ENCODE measurements at regions not wholly inside any gene's neighbourhood (a gene's known extent, or its start where the extent isn't known, plus 50 kb on each side); places are given as distances from the start of the nearest gene placed in this dataset.
"Not testable (repeated sequence)": the region's sequence is repeated elsewhere in the genome, so short reads cannot be mapped to it uniquely, and the experiment has no call there.

GRCh38 chr4:103397541-103397940 lies 199.4 kb upstream of the CENPE start:
- Histone ChIP-seq H3K9me3 (ENCODE audit: control insufficient read depth, insufficient read depth, low read length) (no peaks in the 10 kb centered on the region), H3K9ac (ENCODE audit: low read depth, low read length) (no peak overlapping the region), H3K4me1 (ENCODE audit: insufficient read depth, low read length) (no peaks in the 10 kb centered on the region), H3K36me3 (ENCODE audit: insufficient read depth, low read length) (no peaks in the 10 kb centered on the region)

- not testable (repeated sequence) for H3K36me3 ChIP-seq (ENCODE audit: insufficient read depth, low read length); H3K4me1 ChIP-seq (ENCODE audit: insufficient read depth, low read length); H3K9ac ChIP-seq (ENCODE audit: low read depth, low read length)
- H3K9me3 ChIP-seq (ENCODE audit: control insufficient read depth, insufficient read depth, low read length) = peaks cover 11% of the 10 kb centered on the region
Observed at GRCh38 chr4:103387508-103388011, 189.4 kb upstream of the CENPE start.

- not testable (repeated sequence) for H3K4me1 ChIP-seq (ENCODE audit: insufficient read depth, low read length); H3K9ac ChIP-seq (ENCODE audit: low read depth, low read length); H3K36me3 ChIP-seq (ENCODE audit: insufficient read depth, low read length)
- peaks cover 13% of the 10 kb centered on the region; the same call in 1 of the 2 replicates for H3K9me3 ChIP-seq (ENCODE audit: control insufficient read depth, insufficient read depth, low read length)
Observed at GRCh38 chr4:103385565-103385964, 187.4 kb upstream of the CENPE start.

- Histone ChIP-seq H3K4me1 (ENCODE audit: insufficient read depth, low read length) (peaks cover 6% of the 10 kb centered on the region; the same call in 1 of the 2 replicates), H3K9me3 (ENCODE audit: control insufficient read depth, insufficient read depth, low read length) (no peaks in the 10 kb centered on the region; the same call in 1 of the 2 replicates), H3K36me3 (ENCODE audit: insufficient read depth, low read length) (peaks cover 3% of the 10 kb centered on the region; the same call in 1 of the 2 replicates), H3K9ac (ENCODE audit: low read depth, low read length) (no peak overlapping the region)
Observed at GRCh38 chr4:103375278-103375677, 177.1 kb upstream of the CENPE start.

- Histone ChIP-seq H3K9me3 (ENCODE audit: control insufficient read depth, insufficient read depth, low read length) (no peaks in the 10 kb centered on the region; the same call in 1 of the 2 replicates), H3K4me1 (ENCODE audit: insufficient read depth, low read length) (peaks cover 6% of the 10 kb centered on the region; the same call in 1 of the 2 replicates), H3K36me3 (ENCODE audit: insufficient read depth, low read length) (peaks cover 3% of the 10 kb centered on the region; the same call in 1 of the 2 replicates), H3K9ac (ENCODE audit: low read depth, low read length) (no peak overlapping the region)
Observed at GRCh38 chr4:103374758-103375157, 176.6 kb upstream of the CENPE start.

GRCh38 chr4:103374306-103374705 lies 176.2 kb upstream of the CENPE start:
- H3K4me1 ChIP-seq (ENCODE audit: insufficient read depth, low read length) = peaks cover 6% of the 10 kb centered on the region; the same call in 1 of the 2 replicates
- H3K9ac ChIP-seq (ENCODE audit: low read depth, low read length) = no peak overlapping the region
- no peaks in the 10 kb centered on the region for H3K9me3 ChIP-seq (ENCODE audit: control insufficient read depth, insufficient read depth, low read length)
- H3K36me3 ChIP-seq (ENCODE audit: insufficient read depth, low read length) = peaks cover 3% of the 10 kb centered on the region; the same call in 1 of the 2 replicates

GRCh38 chr4:103372002-103372558 lies 173.9 kb upstream of the CENPE start:
- peaks cover 3% of the 10 kb centered on the region; the same call in 1 of the 2 replicates for H3K36me3 ChIP-seq (ENCODE audit: insufficient read depth, low read length)
- no peaks in the 10 kb centered on the region for H3K9me3 ChIP-seq (ENCODE audit: control insufficient read depth, insufficient read depth, low read length)
- H3K4me1 ChIP-seq (ENCODE audit: insufficient read depth, low read length) = peaks cover 6% of the 10 kb centered on the region; the same call in 1 of the 2 replicates

GRCh38 chr4:103370336-103370735 lies 172.2 kb upstream of the CENPE start:
- Histone ChIP-seq H3K36me3 (ENCODE audit: insufficient read depth, low read length) (no peaks in the 10 kb centered on the region), H3K9ac (ENCODE audit: low read depth, low read length) (no peak overlapping the region), H3K9me3 (ENCODE audit: control insufficient read depth, insufficient read depth, low read length) (no peaks in the 10 kb centered on the region), H3K4me1 (ENCODE audit: insufficient read depth, low read length) (peaks cover 6% of the 10 kb centered on the region; the same call in 1 of the 2 replicates)

More at GRCh38 chr4:103372002-103372558, 173.9 kb upstream of the CENPE start:
- no peak overlapping the region for H3K9ac ChIP-seq (ENCODE audit: low read depth, low read length)

- Histone ChIP-seq H3K4me1 (ENCODE audit: insufficient read depth, low read length) (no peaks in the 10 kb centered on the region), H3K9me3 (ENCODE audit: control insufficient read depth, insufficient read depth, low read length) (peaks cover 10% of the 10 kb centered on the region; the same call in 1 of the 2 replicates), H3K36me3 (ENCODE audit: insufficient read depth, low read length) (peaks cover 7% of the 10 kb centered on the region), H3K9ac (ENCODE audit: low read depth, low read length) (no peak overlapping the region)
Observed at GRCh38 chr4:103365285-103365684, 167.1 kb upstream of the CENPE start.

GRCh38 chr4:103364083-103364482 lies 165.9 kb upstream of the CENPE start:
- H3K36me3 ChIP-seq (ENCODE audit: insufficient read depth, low read length) = peaks cover 12% of the 10 kb centered on the region
- H3K9ac ChIP-seq (ENCODE audit: low read depth, low read length) = no peak overlapping the region
- H3K4me1 ChIP-seq (ENCODE audit: insufficient read depth, low read length) = no peaks in the 10 kb centered on the region
- H3K9me3 ChIP-seq (ENCODE audit: control insufficient read depth, insufficient read depth, low read length) = peaks cover 20% of the 10 kb centered on the region

GRCh38 chr4:103361926-103362325 lies 163.8 kb upstream of the CENPE start:
- Histone ChIP-seq H3K9ac (ENCODE audit: low read depth, low read length) (no peak overlapping the region), H3K36me3 (ENCODE audit: insufficient read depth, low read length) (peaks cover 12% of the 10 kb centered on the region), H3K4me1 (ENCODE audit: insufficient read depth, low read length) (no peaks in the 10 kb centered on the region), H3K9me3 (ENCODE audit: control insufficient read depth, insufficient read depth, low read length) (peaks cover 25% of the 10 kb centered on the region)

GRCh38 chr4:103359900-103360299 lies 161.8 kb upstream of the CENPE start:
- peaks cover 12% of the 10 kb centered on the region for H3K36me3 ChIP-seq (ENCODE audit: insufficient read depth, low read length)
- no peak overlapping the region for H3K9ac ChIP-seq (ENCODE audit: low read depth, low read length)
- H3K9me3 ChIP-seq (ENCODE audit: control insufficient read depth, insufficient read depth, low read length) = peaks cover 25% of the 10 kb centered on the region
- no peaks in the 10 kb centered on the region for H3K4me1 ChIP-seq (ENCODE audit: insufficient read depth, low read length)

GRCh38 chr4:103354006-103354405 lies 155.9 kb upstream of the CENPE start:
- peaks cover 4% of the 10 kb centered on the region for H3K9me3 ChIP-seq (ENCODE audit: control insufficient read depth, insufficient read depth, low read length)
- H3K36me3 ChIP-seq (ENCODE audit: insufficient read depth, low read length) = no peaks in the 10 kb centered on the region

GRCh38 chr4:103329642-103330041 lies 131.5 kb upstream of the CENPE start:
- no peaks in the 10 kb centered on the region for H3K9me3 ChIP-seq (ENCODE audit: control insufficient read depth, insufficient read depth, low read length)
- H3K36me3 ChIP-seq (ENCODE audit: insufficient read depth, low read length) = no peaks in the 10 kb centered on the region
- no peak overlapping the region for H3K9ac ChIP-seq (ENCODE audit: low read depth, low read length)
- H3K4me1 ChIP-seq (ENCODE audit: insufficient read depth, low read length) = no peaks in the 10 kb centered on the region

More at GRCh38 chr4:103354006-103354405, 155.9 kb upstream of the CENPE start:
- Histone ChIP-seq H3K4me1 (ENCODE audit: insufficient read depth, low read length) (no peaks in the 10 kb centered on the region), H3K9ac (ENCODE audit: low read depth, low read length) (no peak overlapping the region)

GRCh38 chr4:103324811-103325210 lies 126.7 kb upstream of the CENPE start:
- Histone ChIP-seq H3K9ac (ENCODE audit: low read depth, low read length) (no peak overlapping the region), H3K9me3 (ENCODE audit: control insufficient read depth, insufficient read depth, low read length) (no peaks in the 10 kb centered on the region), H3K4me1 (ENCODE audit: insufficient read depth, low read length) (no peaks in the 10 kb centered on the region), H3K36me3 (ENCODE audit: insufficient read depth, low read length) (no peaks in the 10 kb centered on the region)
